Astrocyte (in vitro differentiated cells and primary cell): ENCODE measurements at regions not wholly inside any gene's neighbourhood (a gene's known extent, or its start where the extent isn't known, plus 50 kb on each side); places are given as distances from the start of the nearest gene placed in this dataset.
"Not testable (repeated sequence)": the region's sequence is repeated elsewhere in the genome, so short reads cannot be mapped to it uniquely, and the experiment has no call there.

ENCODE experiments used
- EZH2 ChIP-seq: IDR thresholded peaks from 2 replicates; pipeline ENCODE4 v1.6.1; 2012; ENCODE audit warnings: mild to moderate bottlenecking, low read length, inconsistent platforms; ENCODE audit not compliant: insufficient read depth
- TF ChIP-seq, protein P1 (sequence below): IDR thresholded peaks from 2 replicates; pipeline ENCODE4 v1.5.1; 2011; ENCODE audit warnings: low read depth, mild to moderate bottlenecking, inconsistent platforms, low read length, moderate library complexity; ENCODE audit not compliant: insufficient read depth

DNA sequence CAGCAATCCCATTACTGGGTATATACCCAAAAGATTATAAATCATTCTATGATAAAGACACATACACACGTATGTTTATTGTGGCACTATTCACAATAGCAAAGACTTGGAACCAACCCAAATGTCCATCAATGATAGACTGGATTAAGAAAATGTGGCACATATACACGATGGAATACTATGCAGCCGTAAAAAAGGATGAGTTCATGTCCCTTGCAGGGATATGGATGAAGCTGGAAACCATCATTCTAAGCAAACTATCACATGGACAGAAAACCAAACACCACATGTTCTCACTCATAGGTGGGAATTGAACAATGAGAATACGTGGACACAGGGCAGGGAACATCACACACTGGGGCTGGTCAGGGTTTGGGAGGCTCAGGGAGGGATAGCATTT is 87.4 kb upstream of the CAB39 start:
- TF ChIP-seq, protein P1, sequence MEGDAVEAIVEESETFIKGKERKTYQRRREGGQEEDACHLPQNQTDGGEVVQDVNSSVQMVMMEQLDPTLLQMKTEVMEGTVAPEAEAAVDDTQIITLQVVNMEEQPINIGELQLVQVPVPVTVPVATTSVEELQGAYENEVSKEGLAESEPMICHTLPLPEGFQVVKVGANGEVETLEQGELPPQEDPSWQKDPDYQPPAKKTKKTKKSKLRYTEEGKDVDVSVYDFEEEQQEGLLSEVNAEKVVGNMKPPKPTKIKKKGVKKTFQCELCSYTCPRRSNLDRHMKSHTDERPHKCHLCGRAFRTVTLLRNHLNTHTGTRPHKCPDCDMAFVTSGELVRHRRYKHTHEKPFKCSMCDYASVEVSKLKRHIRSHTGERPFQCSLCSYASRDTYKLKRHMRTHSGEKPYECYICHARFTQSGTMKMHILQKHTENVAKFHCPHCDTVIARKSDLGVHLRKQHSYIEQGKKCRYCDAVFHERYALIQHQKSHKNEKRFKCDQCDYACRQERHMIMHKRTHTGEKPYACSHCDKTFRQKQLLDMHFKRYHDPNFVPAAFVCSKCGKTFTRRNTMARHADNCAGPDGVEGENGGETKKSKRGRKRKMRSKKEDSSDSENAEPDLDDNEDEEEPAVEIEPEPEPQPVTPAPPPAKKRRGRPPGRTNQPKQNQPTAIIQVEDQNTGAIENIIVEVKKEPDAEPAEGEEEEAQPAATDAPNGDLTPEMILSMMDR, result not testable (repeated sequence)
- TF ChIP-seq EZH2, result not testable (repeated sequence)
